GM10248 (cell line): ENCODE measurements at regions not wholly inside any gene's neighbourhood (a gene's known extent, or its start where the extent isn't known, plus 50 kb on each side); places are given as distances from the start of the nearest gene placed in this dataset.

ENCODE experiments used
- CTCF ChIA-PET: fragments of 300-600 bp; sonication (Branson Sonifier 250); formaldehyde crosslinking; extraction: SDS; loops from one replicate; lab custom pipeline; 2021; ENCODE audit warnings: antibody characterized with exemption; lab: Yijun Ruan, JAX
- POLR2A ChIA-PET: fragments of 350-650 bp; sonication (Branson Sonifier 250); formaldehyde crosslinking; extraction: SDS; loops from one replicate; lab custom pipeline; 2020; ENCODE audit warnings: antibody characterized with exemption; lab: Yijun Ruan, JAX
- DNase-seq: peaks from one replicate; pipeline ENCODE4 v3.0.0; 2012; ENCODE audit errors: extremely low spot score
- CTCF ChIP-seq: IDR thresholded peaks from 2 replicates; pipeline ENCODE4 v1.5.1; 2012; ENCODE audit warnings: mild to moderate bottlenecking, low read depth; ENCODE audit errors: extremely low read depth, missing control alignments, control extremely low read depth

GRCh38 chr1:226798427-226799411 is 59.6 kb upstream of the ITPKB start:
- ChIA-PET CTCF (interaction anchor here (1.4 kb wide), 2 partner anchors 27 to 173 kb away, joined by 3 read pairs; no protein-coding TSS in a partner anchor), POLR2A (no interaction called here)
- peak; percentile 63 for DNase-seq
- no peak for TF ChIP-seq CTCF

GRCh38 chr1:226797151-226797550 is 58.1 kb upstream of the ITPKB start:
- TF ChIP-seq CTCF, result no peak
- ChIA-PET POLR2A (no interaction called here), CTCF (interaction anchor here (1.0 to 2.4 kb wide), 4 partner anchors 8 to 162 kb away, joined by 3 to 8 read pairs (median 4); no protein-coding TSS in a partner anchor)
- DNase-seq, result no peak

DNA sequence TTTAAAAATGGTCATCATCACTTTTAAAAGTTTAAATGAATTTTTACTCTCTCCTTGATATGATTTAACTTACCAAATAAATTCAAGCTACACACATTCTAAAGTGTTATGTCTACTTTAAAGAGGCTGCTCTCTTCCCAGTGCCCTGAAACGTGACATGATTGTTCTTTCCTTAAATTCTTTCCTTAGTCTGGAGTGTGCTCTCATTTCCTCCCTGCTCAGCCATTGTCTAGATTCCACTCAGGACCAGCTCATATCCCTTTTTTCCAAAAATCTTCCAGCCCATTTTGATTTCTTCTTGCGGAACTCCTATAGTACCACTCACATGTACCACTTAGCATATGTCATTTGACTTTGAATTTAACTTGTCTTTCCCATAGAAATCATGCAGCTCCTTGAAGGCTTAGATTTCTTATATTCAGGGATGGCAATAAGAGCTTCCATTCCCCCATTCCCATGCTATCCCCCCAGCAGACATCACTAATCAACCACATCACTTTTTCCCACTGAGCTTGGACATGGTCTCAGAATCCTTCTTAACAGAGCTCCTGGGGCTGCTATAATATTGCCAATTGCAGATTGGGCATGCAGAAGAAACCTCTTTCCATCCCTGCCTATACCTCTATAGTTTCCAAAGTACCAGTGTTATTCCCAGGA is 54.7 kb upstream of the ITPKB start:
- no peak for TF ChIP-seq CTCF
- ChIA-PET POLR2A (interaction anchor here (0.5 kb wide), 1 partner anchor 63 kb away, joined by 3 read pairs; no protein-coding TSS in a partner anchor), CTCF (interaction anchor here (0.8 to 1.7 kb wide), 10 partner anchors 8 to 369 kb away, joined by 3 to 5 read pairs (median 4); no protein-coding TSS in a partner anchor)
- DNase-seq, result no peak

- TF ChIP-seq CTCF, result no peak
- ChIA-PET CTCF (interaction anchor here (0.8 to 0.9 kb wide), 2 partner anchors 13 to 36 kb away, joined by 3 read pairs; no protein-coding TSS in a partner anchor), POLR2A (no interaction called here)
- no peak for DNase-seq
These were observed 53.3 kb upstream of the ITPKB start for GRCh38 chr1:226792368-226792767.

DNA sequence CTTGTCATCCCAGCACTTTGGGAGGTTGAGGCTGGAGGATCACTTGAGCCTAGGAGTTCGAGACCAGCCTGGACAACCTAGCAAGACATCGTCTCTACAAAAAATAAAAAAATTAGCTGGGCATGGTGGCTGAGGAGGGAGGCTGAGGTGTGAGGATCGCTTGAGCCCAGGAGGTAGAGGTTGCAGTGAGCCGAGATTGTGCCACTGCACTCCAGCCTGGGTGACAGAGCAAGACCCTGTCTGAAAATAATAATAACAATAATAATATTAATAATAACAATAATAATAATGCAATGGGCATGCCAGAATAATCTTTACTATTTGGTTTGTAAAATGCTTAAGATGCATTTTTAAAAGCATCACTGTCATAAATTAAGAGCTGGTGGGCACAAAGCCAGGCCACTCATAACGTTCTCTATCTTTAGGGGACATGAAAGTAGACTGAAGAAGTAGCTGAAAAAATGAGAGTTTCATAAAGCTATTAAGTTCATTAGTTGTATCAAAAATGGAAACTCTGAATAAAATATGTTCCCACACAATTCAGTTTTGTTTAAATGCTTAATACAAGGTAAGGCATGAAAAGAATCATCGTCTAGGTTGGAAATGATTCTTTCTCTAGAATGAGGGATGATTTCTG is 51.6 kb upstream of the ITPKB start:
- POLR2A ChIA-PET, result no interaction called here
- CTCF ChIA-PET, result interaction anchor here (0.9 to 1.7 kb wide), 8 partner anchors 10 to 103 kb away, joined by 3 to 4 read pairs (median 3); no protein-coding TSS in a partner anchor
- TF ChIP-seq CTCF, result no peak
- no peak for DNase-seq

GRCh38 chr1:226788965-226789364 is 49.9 kb upstream of the ITPKB start:
- DNase-seq, result peak; percentile 44
- ChIA-PET CTCF (no interaction called here), POLR2A (no interaction called here)
- no peak for TF ChIP-seq CTCF
